ENCODE measurements at regions not wholly inside any gene's neighbourhood (a gene's known extent, or its start where the extent isn't known, plus 50 kb on each side); places are given as distances from the start of the nearest gene placed in this dataset.

DNA sequence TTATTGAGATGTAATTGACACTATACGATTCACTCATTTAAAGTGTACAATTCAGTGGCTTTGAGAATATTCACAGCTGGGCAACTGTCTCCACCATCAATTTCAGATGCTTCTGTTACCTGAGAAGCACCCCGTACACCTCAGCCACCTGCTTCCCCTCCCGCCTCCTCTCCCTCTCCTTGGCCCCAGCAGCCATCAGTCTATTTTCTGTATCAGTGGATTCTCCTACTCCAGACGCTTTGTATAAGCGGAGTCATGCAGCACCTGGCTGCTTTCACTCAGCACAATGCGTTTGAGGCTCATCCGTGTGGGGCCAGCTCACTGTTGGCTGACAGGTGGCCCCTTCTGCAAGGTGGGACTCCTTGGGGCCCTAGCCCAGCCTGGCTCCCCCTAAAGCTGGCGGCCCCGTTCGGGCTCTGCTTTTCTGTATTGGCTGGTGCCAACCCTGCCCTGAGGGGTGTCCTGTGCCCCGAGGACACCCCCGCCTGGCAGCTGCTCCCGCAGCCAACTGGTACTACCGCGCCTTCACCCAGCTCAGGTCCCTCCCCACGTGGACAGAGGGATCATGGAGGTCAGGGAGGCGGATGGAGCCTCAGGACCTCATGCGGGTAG, 124.4 kb upstream of the COL5A1 start:
- H3K4ac ChIP-seq (ENCODE audit: low read depth, low read length) = no peak overlapping the region
- no peak overlapping the region for H3K56ac ChIP-seq (ENCODE audit: extremely low read depth, insufficient read depth, low read length)
- no peak overlapping the region for H2BK20ac ChIP-seq (ENCODE audit: low read depth, low read length)
- no peak overlapping the region for H2AFZ ChIP-seq (replicated peaks; ENCODE audit: low read length, poor library complexity)
- H4K8ac ChIP-seq (ENCODE audit: low read depth in 2 of 2, low read length in 2 of 2) = no peak overlapping the region
- peaks cover 6% of the 10 kb centered on the region for H3K9me3 ChIP-seq (ENCODE audit: control insufficient read depth, insufficient read depth, low read length)
- 81% methylated on average over 5 of the region's 18 CpGs; no CpG with 5 or more reads in 1 of the 2 experiments for WGBS, 2 experiments (ENCODE audit: extremely low coverage in 2 of 2, insufficient read length in 1 of 2)
- no TSS peak for BruUV-seq (replicated peaks)
- H3K27me3 ChIP-seq (ENCODE audit: control insufficient read depth, insufficient read depth, low read length) = no peaks in the 10 kb centered on the region; the same call in 1 of the 2 replicates
- peak overlapping the region; percentile 74 for H2AK9ac ChIP-seq (replicated peaks; ENCODE audit: low read depth, low read length, poor library complexity)
- H2AK5ac ChIP-seq (ENCODE audit: low read depth, low read length) = no peak overlapping the region
- no peak overlapping the region for H2BK5ac ChIP-seq (ENCODE audit: low read depth, low read length, poor library complexity, severe bottlenecking)
- no peaks in the 10 kb centered on the region for H3K79me1 ChIP-seq (ENCODE audit: low read depth in 1 of 2, low read length in 2 of 2)
- H3K18ac ChIP-seq (ENCODE audit: low read depth, low read length) = no peak overlapping the region
- no peak overlapping the region for H3K23ac ChIP-seq (ENCODE audit: low read depth, low read length)
- 0 out of 2 replicates have a peak, but pooled peaks cover 3% of the 10 kb centered on the region for H3K9me1 ChIP-seq (ENCODE audit: insufficient read depth, low read length)
- H2BK120ac ChIP-seq (ENCODE audit: low read depth, low read length) = no peak overlapping the region
- POLR2A ChIA-PET (ENCODE audit: unreplicated experiment) = interaction anchor here (0.6 kb wide), 1 partner anchor 173 kb away, joined by 3 read pairs; no protein-coding TSS in a partner anchor
- TF ChIP-seq BHLHE40 (IDR thresholded peaks at IDR 0.05; ENCODE audit: low read depth, low read length) (no peak), CEBPB (IDR thresholded peaks at IDR 0.05; ENCODE audit: low read depth, low read length) (no peak), RFX5 (IDR thresholded peaks at IDR 0.05; ENCODE audit: low read depth, low read length) (no peak), FOS (IDR thresholded peaks at IDR 0.05; ENCODE audit: low read depth, low read length) (no peak), POLR2A (IDR thresholded peaks at IDR 0.05; ENCODE audit: low read depth, low read length) (no peak), RCOR1 (IDR thresholded peaks at IDR 0.05; ENCODE audit: insufficient replicate concordance, low read length) (no peak)
- TF ChIP-seq, protein P1, sequence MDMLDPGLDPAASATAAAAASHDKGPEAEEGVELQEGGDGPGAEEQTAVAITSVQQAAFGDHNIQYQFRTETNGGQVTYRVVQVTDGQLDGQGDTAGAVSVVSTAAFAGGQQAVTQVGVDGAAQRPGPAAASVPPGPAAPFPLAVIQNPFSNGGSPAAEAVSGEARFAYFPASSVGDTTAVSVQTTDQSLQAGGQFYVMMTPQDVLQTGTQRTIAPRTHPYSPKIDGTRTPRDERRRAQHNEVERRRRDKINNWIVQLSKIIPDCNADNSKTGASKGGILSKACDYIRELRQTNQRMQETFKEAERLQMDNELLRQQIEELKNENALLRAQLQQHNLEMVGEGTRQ (IDR thresholded peaks at IDR 0.05; ENCODE audit: low read depth, low read length) = no peak
- DNase-seq = no peak
- H3K14ac ChIP-seq (replicated peaks; ENCODE audit: low read depth, low read length) = no peak overlapping the region
- ATAC-seq (ENCODE audit: low read depth) = no peak
- in situ Hi-C loops (cut with MboI; ENCODE audit: low sequenced_read_pairs) = no loop called here
- intact Hi-C loops (cut with micrococcal nuclease) = no loop called here
- H4K5ac ChIP-seq (ENCODE audit: low read depth, low read length) = no peak overlapping the region
- CTCF ChIA-PET = no interaction called here
- H3K9ac ChIP-seq (ENCODE audit: low read depth, low read length) = no peak overlapping the region
- H3K4me1 ChIP-seq (ENCODE audit: control insufficient read depth, insufficient read depth, low read length) = peaks cover 6% of the 10 kb centered on the region
- no peak overlapping the region for H3K4me3 ChIP-seq (ENCODE audit: insufficient read depth, low read depth, low read length)
- no peak overlapping the region for H3K4me2 ChIP-seq (ENCODE audit: low read depth, low read length)
- H3K27ac ChIP-seq (ENCODE audit: insufficient read depth, low read length) = no peak overlapping the region
- dilution Hi-C loops (cut with HindIII; ENCODE audit: low sequenced_read_pairs, unreplicated experiment) = no loop called here
- H4K91ac ChIP-seq (ENCODE audit: insufficient read depth, low read depth, low read length) = no peak overlapping the region
- H4K20me1 ChIP-seq (ENCODE audit: insufficient read depth, low read length) = no peaks in the 10 kb centered on the region
- H3K36me3 ChIP-seq (ENCODE audit: control insufficient read depth, insufficient read depth, low read length) = no peaks in the 10 kb centered on the region
- no peak overlapping the region for H2BK15ac ChIP-seq (ENCODE audit: low read depth, low read length)

Data from IMR-90 (cell line).